Activated T-helper 17 cell treated with anti-CD3 and anti-CD28 coated beads, Interleukin-2, amount 50 U/mL, for 72 hours (primary cell): ENCODE measurements at regions not wholly inside any gene's neighbourhood (a gene's known extent, or its start where the extent isn't known, plus 50 kb on each side); places are given as distances from the start of the nearest gene placed in this dataset.
A peak's percentile ranks its signal among the peaks of the same experiment; 100 is the strongest.

Experiments used
- ATAC-seq: fragments of 150-1000 bp; cut with Tn5 transposase; replicated peaks from 2 replicates; pipeline ENCODE4 v1.10.0; 2021; ENCODE audit warnings: mild to moderate bottlenecking, moderate library complexity
- H3K27ac Mint-ChIP-seq: one replicate; pipeline ENCODE4 v1.8.0; 2022; ENCODE audit warnings: mixed read lengths
- H3K27me3 Mint-ChIP-seq: one replicate; pipeline ENCODE4 v1.8.0; 2022; ENCODE audit warnings: mixed read lengths
- H3K36me3 Mint-ChIP-seq: one replicate; pipeline ENCODE4 v1.8.0; 2022; ENCODE audit warnings: low read depth, mild to moderate bottlenecking, mixed read lengths
- H3K4me1 Mint-ChIP-seq: one replicate; pipeline ENCODE4 v1.8.0; 2022; ENCODE audit warnings: mixed read lengths
- H3K4me3 Mint-ChIP-seq: one replicate; pipeline ENCODE4 v1.8.0; 2022; ENCODE audit warnings: mild to moderate bottlenecking, mixed read lengths
- H3K9me3 Mint-ChIP-seq: one replicate; pipeline ENCODE4 v1.8.0; 2022; ENCODE audit warnings: mixed read lengths

- H3K4me1 Mint-ChIP-seq: no peaks in the 10 kb centered on the region
Observed at GRCh38 chr5:34519489-34520220, 136.5 kb upstream of the RAI14 start.

GRCh38 chr5:34521628-34522290, 134.4 kb upstream of the RAI14 start:
- no peak overlapping the region for H3K27ac Mint-ChIP-seq
- H3K9me3 Mint-ChIP-seq: no peaks in the 10 kb centered on the region
- H3K36me3 Mint-ChIP-seq: no peaks in the 10 kb centered on the region
- peaks cover 9% of the 10 kb centered on the region for H3K27me3 Mint-ChIP-seq
- no peak for ATAC-seq
- no peaks in the 10 kb centered on the region for H3K4me1 Mint-ChIP-seq
- H3K4me3 Mint-ChIP-seq: no peak overlapping the region

More at GRCh38 chr5:34519489-34520220, 136.5 kb upstream of the RAI14 start:
- no peaks in the 10 kb centered on the region for H3K9me3 Mint-ChIP-seq
- ATAC-seq: no peak
- peaks cover 12% of the 10 kb centered on the region for H3K27me3 Mint-ChIP-seq
- no peaks in the 10 kb centered on the region for H3K36me3 Mint-ChIP-seq
- H3K27ac Mint-ChIP-seq: no peak overlapping the region
- no peak overlapping the region for H3K4me3 Mint-ChIP-seq

DNA sequence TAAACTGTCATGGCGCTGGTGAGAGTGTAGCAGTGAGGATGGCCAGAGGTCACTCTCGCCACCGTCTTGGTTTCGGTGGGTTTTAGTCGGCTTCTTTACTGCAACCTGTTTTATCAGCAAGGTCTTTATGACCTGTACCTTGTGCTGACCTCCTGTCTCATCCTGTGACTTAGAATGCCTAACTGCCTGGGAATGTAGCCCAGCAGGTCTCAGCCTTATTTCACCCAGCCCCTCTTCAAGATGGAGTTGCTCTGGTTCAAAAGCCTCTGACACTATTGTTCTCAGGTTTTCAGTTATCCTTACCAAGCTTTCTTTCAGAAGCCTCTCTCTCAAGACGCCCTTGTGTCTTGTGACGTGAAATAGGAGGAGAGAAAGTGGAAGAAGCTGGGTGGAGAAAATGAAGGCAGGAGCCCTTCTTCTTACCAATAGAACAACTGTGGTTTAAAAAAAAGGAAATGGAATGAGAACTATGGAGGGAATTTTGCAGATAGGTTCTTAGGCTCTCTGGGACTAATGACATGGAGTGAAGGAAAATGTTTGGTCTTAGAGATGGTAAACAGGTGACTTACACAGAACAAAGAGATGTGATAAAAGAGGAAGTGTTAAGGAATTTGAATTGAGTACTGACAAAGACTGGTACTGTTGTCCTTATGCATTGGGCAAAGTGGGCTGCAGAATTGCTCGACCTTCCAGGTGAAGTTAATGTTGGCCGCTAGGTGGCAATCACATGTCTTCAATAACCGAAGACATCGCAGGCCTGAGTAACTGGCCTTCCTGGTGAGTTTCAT, 133.3 kb upstream of the RAI14 start:
- Mint-ChIP-seq H3K4me1 (no peaks in the 10 kb centered on the region), H3K4me3 (no peak overlapping the region), H3K27ac (no peak overlapping the region), H3K9me3 (no peaks in the 10 kb centered on the region), H3K27me3 (peaks cover 4% of the 10 kb centered on the region), H3K36me3 (no peaks in the 10 kb centered on the region)
- peak; percentile 66 for ATAC-seq

GRCh38 chr5:34523387-34523726, 132.8 kb upstream of the RAI14 start:
- Mint-ChIP-seq H3K36me3 (no peaks in the 10 kb centered on the region), H3K4me3 (no peak overlapping the region), H3K9me3 (no peaks in the 10 kb centered on the region), H3K4me1 (no peaks in the 10 kb centered on the region), H3K27me3 (peaks cover 4% of the 10 kb centered on the region), H3K27ac (no peak overlapping the region)
- ATAC-seq: no peak

- H3K4me3 Mint-ChIP-seq: no peak overlapping the region
- peaks cover 2% of the 10 kb centered on the region for H3K27me3 Mint-ChIP-seq
- no peaks in the 10 kb centered on the region for H3K9me3 Mint-ChIP-seq
- H3K27ac Mint-ChIP-seq: no peak overlapping the region
- H3K4me1 Mint-ChIP-seq: no peaks in the 10 kb centered on the region
- no peaks in the 10 kb centered on the region for H3K36me3 Mint-ChIP-seq
- ATAC-seq: peak; percentile 44
Observed at GRCh38 chr5:34524123-34524522, 132.0 kb upstream of the RAI14 start.

GRCh38 chr5:34525761-34526160, 130.4 kb upstream of the RAI14 start:
- Mint-ChIP-seq H3K4me1 (no peaks in the 10 kb centered on the region), H3K27ac (no peak overlapping the region)

GRCh38 chr5:34526682-34527305, 129.3 kb upstream of the RAI14 start:
- no peak for ATAC-seq
- no peaks in the 10 kb centered on the region for H3K36me3 Mint-ChIP-seq
- H3K27me3 Mint-ChIP-seq: no peaks in the 10 kb centered on the region
- no peak overlapping the region for H3K27ac Mint-ChIP-seq
- no peaks in the 10 kb centered on the region for H3K4me1 Mint-ChIP-seq
- no peaks in the 10 kb centered on the region for H3K9me3 Mint-ChIP-seq
- no peak overlapping the region for H3K4me3 Mint-ChIP-seq

More at GRCh38 chr5:34525761-34526160, 130.4 kb upstream of the RAI14 start:
- Mint-ChIP-seq H3K4me3 (no peak overlapping the region), H3K27me3 (no peaks in the 10 kb centered on the region), H3K9me3 (no peaks in the 10 kb centered on the region), H3K36me3 (no peaks in the 10 kb centered on the region)
- ATAC-seq: no peak

DNA sequence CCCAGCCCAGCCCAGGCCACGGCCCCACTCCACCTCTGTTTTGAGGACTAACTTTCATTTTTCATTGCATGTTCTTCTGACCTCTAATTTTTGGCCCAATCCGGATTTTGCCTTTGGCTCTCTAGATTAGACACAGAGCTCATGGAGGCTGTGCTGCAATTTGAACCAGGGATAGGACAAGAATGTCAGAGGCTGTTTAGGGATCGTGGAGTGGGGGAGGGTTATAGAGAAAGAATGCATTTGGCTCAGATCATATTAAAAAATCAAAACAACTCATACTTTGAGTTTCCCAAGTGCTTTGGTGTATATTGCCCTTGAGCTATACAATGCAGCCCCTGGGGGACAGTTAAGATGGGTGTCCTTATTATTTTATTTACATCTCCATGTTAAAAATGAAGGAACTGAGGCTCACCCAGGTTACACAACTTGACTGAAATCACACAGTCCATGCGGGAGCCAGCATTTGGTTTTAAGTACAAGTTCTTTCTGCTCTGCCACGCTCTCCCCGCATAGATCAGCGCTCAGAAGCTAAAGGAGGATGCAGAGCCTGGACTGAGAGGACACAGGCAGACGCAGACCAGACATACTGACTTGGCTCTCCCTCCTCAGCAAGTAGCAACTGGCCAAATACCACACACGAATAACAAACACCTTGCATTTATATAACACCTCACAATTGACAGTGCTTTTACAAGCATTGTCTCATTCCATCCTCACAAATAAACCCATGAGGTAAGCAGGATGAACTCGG, 126.4 kb upstream of the RAI14 start:
- Mint-ChIP-seq H3K27me3 (no peaks in the 10 kb centered on the region), H3K36me3 (no peaks in the 10 kb centered on the region), H3K9me3 (no peaks in the 10 kb centered on the region), H3K4me1 (peaks cover 11% of the 10 kb centered on the region), H3K27ac (no peak overlapping the region), H3K4me3 (no peak overlapping the region)
- ATAC-seq: no peak

- ATAC-seq: no peak
- no peaks in the 10 kb centered on the region for H3K36me3 Mint-ChIP-seq
Observed at GRCh38 chr5:34530637-34531036, 125.5 kb upstream of the RAI14 start.

GRCh38 chr5:34531751-34532360, 124.3 kb upstream of the RAI14 start:
- Mint-ChIP-seq H3K9me3 (no peaks in the 10 kb centered on the region), H3K4me3 (no peak overlapping the region), H3K27ac (no peak overlapping the region), H3K36me3 (no peaks in the 10 kb centered on the region), H3K4me1 (peaks cover 11% of the 10 kb centered on the region), H3K27me3 (no peaks in the 10 kb centered on the region)
- ATAC-seq: no peak

More at GRCh38 chr5:34530637-34531036, 125.5 kb upstream of the RAI14 start:
- Mint-ChIP-seq H3K4me1 (peaks cover 11% of the 10 kb centered on the region), H3K4me3 (no peak overlapping the region), H3K9me3 (no peaks in the 10 kb centered on the region), H3K27ac (no peak overlapping the region), H3K27me3 (no peaks in the 10 kb centered on the region)

DNA sequence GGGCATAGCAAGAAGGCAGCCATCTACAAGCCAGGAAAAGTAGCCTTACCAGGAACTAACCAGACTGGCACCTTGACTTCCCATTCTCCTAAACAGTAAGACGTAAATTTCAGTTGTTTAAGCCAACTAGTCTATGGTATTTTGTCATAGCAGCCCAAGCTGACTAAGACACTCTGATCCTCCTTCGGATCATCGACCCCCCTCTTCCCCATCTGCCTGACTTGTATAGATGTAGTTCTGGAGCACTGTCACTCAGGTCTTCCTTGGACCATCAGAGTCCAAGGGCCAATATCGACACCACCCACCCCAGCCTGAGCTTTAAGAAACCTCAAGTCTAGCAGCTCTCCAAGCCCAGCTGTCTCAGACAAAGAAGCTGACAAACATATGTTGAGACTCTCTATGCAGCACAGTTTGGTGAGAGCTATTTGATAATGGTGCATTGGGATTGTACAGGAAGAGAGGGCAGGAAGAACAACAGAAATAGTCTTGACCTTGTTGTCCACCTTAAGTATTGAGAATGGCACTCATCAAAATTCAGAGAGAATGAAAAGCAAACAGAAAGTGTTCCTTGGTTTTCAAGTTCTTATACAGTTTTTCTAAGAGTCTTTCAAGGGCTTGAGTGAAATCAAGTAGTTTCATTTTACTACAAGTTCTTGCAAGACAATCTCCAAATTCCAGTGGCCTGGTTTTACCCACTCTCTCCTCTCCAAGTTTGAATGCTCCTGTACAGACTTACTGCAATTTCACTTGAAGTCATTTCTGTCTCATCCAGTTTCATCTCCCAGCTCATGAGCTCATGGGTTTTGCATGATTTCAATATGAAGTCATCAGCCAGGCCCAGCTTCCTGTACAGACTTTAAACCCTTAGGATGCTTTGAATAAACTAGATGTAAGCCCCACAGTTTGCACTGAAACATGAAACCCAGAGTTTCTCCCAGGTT, 122.3 kb upstream of the RAI14 start:
- Mint-ChIP-seq H3K4me3 (no peak overlapping the region), H3K27ac (peak overlapping the region; percentile 47), H3K4me1 (peaks cover 11% of the 10 kb centered on the region), H3K27me3 (peaks cover 4% of the 10 kb centered on the region), H3K36me3 (no peaks in the 10 kb centered on the region), H3K9me3 (no peaks in the 10 kb centered on the region)
- peak; percentile 74 for ATAC-seq

- no peaks in the 10 kb centered on the region for H3K36me3 Mint-ChIP-seq
- no peak overlapping the region for H3K27ac Mint-ChIP-seq
- ATAC-seq: no peak
- peaks cover 11% of the 10 kb centered on the region for H3K4me1 Mint-ChIP-seq
- peaks cover 11% of the 10 kb centered on the region for H3K27me3 Mint-ChIP-seq
- H3K4me3 Mint-ChIP-seq: no peak overlapping the region
- no peaks in the 10 kb centered on the region for H3K9me3 Mint-ChIP-seq
Observed at GRCh38 chr5:34534523-34535103, 121.5 kb upstream of the RAI14 start.
